Suprapubic skin (tissue), 4 donors: ENCODE measurements at regions not wholly inside any gene's neighbourhood (a gene's known extent, or its start where the extent isn't known, plus 50 kb on each side); places are given as distances from the start of the nearest gene placed in this dataset.

Source experiments
- CTCF ChIP-seq, 2 donors: fragments of 200-600 bp in 1 of 2; fragments of 450-650 bp in 1 of 2; sonication (generic) in 1 of 2; IDR thresholded peaks; one replicate each; pipeline ENCODE4 v1.5.1; 2016 to 2019; ENCODE audit warnings: antibody characterized with exemption in 2 of 2, mild to moderate bottlenecking in 1 of 2, moderate library complexity in 1 of 2
- EP300 ChIP-seq: sonication (generic); formaldehyde crosslinking; IDR thresholded peaks from one replicate; pipeline ENCODE4 v1.6.1; 2017; ENCODE audit warnings: antibody characterized with exemption
- POLR2A ChIP-seq, 2 donors: fragments of 450-650 bp; IDR thresholded peaks; one replicate each; pipeline ENCODE4 v1.6.1; 2017; ENCODE audit warnings: antibody characterized with exemption in 2 of 2, mild to moderate bottlenecking in 2 of 2, moderate library complexity in 2 of 2
- POLR2AphosphoS5 ChIP-seq, 3 donors: sonication (generic); formaldehyde crosslinking; IDR thresholded peaks; one replicate each; pipeline ENCODE4 v1.6.1; 2017; ENCODE audit warnings: antibody characterized with exemption in 3 of 3

DNA sequence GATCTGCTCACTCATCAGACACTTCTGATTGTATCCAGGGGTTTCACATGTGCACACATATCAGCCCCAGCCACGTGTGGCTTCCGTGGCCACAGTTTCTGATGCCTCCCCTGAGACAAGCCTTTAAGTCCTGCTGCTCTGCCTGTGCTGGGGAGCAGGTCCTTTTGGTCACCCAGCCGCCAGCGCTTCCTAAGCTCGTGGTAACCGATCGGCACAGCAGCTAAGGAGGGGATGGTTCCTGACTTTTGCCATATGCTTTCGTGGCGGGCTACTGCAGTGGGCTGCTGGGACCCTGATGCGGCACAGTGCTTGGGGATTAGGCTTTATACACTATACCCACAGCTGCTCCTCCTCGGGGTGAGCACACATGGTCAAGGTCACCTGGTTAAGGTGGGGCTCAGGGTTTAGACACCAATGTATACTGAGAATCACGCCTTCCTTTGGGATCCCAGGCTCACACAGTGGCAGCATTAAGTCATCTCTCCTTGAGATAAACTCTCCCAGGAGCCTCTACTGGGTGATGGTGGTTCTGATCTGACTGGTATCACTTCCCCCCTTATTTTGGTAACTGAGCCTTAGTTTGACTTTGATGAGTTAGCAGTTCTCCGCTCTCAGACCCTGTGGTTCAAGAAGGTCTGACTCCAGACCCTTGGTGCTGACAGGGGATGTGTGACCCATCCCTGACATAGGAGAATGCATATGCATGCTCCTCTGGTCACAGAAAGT lies 85.9 kb upstream of the KCNG1 start:
- TF ChIP-seq POLR2A (IDR thresholded peaks at IDR 0.05) = no peak
- TF ChIP-seq CTCF (IDR thresholded peaks at IDR 0.05) = no peak
- TF ChIP-seq POLR2AphosphoS5 (IDR thresholded peaks at IDR 0.05) = no peak
- no peak for TF ChIP-seq EP300
